H9 (cell line): ENCODE measurements at regions not wholly inside any gene's neighbourhood (a gene's known extent, or its start where the extent isn't known, plus 50 kb on each side); places are given as distances from the start of the nearest gene placed in this dataset.
"Not testable (repeated sequence)": the region's sequence is repeated elsewhere in the genome, so short reads cannot be mapped to it uniquely, and the experiment has no call there.

Experiments used
- DNase-seq: peaks from one replicate; pipeline ENCODE4 v3.0.0-alpha.2; 2017
- H2AFZ ChIP-seq: one replicate; pipeline ENCODE4 v1.6.1; 2013; ENCODE audit warnings: mild to moderate bottlenecking, low read length, control low read depth, moderate library complexity
- H2AK5ac ChIP-seq: 2 replicates; pipeline ENCODE4 v1.6.1; 2013; ENCODE audit warnings: low read length, control low read depth, mixed read lengths; ENCODE audit not compliant: insufficient read length
- H2BK120ac ChIP-seq: one replicate; pipeline ENCODE4 v1.6.1; 2013; ENCODE audit warnings: low read depth, mild to moderate bottlenecking, low read length, control low read depth, inconsistent platforms; ENCODE audit not compliant: poor library complexity, severe bottlenecking
- H2BK12ac ChIP-seq: 2 replicates; pipeline ENCODE4 v1.6.1; 2013; ENCODE audit warnings: low read length, control low read depth, mixed read lengths, low read depth; ENCODE audit not compliant: insufficient read length
- H2BK15ac ChIP-seq: 2 replicates; pipeline ENCODE4 v1.6.1; 2013; ENCODE audit warnings: low read depth, low read length, control low read depth
- H2BK20ac ChIP-seq: one replicate; pipeline ENCODE4 v1.6.1; 2013; ENCODE audit warnings: low read depth, mild to moderate bottlenecking, low read length, control low read depth, inconsistent platforms; ENCODE audit not compliant: poor library complexity, severe bottlenecking
- H2BK5ac ChIP-seq: 2 replicates; pipeline ENCODE4 v1.6.1; 2013; ENCODE audit warnings: low read length, control low read depth, mixed read lengths; ENCODE audit not compliant: insufficient read length
- H3K14ac ChIP-seq: 2 replicates; pipeline ENCODE4 v1.6.1; 2013; ENCODE audit warnings: low read length, control low read depth; ENCODE audit not compliant: insufficient read depth
- H3K18ac ChIP-seq: 2 replicates; pipeline ENCODE4 v1.6.1; 2013; ENCODE audit warnings: low read depth, mild to moderate bottlenecking, mixed read lengths, low read length, control low read depth; ENCODE audit not compliant: insufficient read length
- H3K23ac ChIP-seq: 2 replicates; pipeline ENCODE4 v1.6.1; 2013; ENCODE audit warnings: low read length, control low read depth, mixed read lengths, low read depth; ENCODE audit not compliant: insufficient read length
- H3K23me2 ChIP-seq: 2 replicates; pipeline ENCODE4 v1.6.1; 2013; ENCODE audit warnings: low read depth, mild to moderate bottlenecking, mixed read lengths, low read length, control low read depth; ENCODE audit not compliant: insufficient read length, poor library complexity, severe bottlenecking
- H3K27ac ChIP-seq: 2 replicates; pipeline ENCODE4 v1.5.1; 2013; ENCODE audit warnings: low read length, control low read depth, mixed read lengths, low read depth; ENCODE audit not compliant: insufficient read length
- H3K27me3 ChIP-seq: 2 replicates; pipeline ENCODE4 v1.6.1; 2013; ENCODE audit warnings: low read length, control low read depth, inconsistent platforms; ENCODE audit not compliant: insufficient read depth
- H3K4ac ChIP-seq: 2 replicates; pipeline ENCODE4 v1.6.1; 2013; ENCODE audit warnings: low read depth, mild to moderate bottlenecking, control low read depth, inconsistent platforms, low read length, moderate library complexity
- H3K4me1 ChIP-seq: 2 replicates; pipeline ENCODE4 v1.6.1; 2013; ENCODE audit warnings: low read length, control low read depth, inconsistent platforms; ENCODE audit not compliant: insufficient read depth
- H3K4me2 ChIP-seq: 2 replicates; pipeline ENCODE4 v1.6.1; 2013; ENCODE audit warnings: low read length, control low read depth, mixed read lengths; ENCODE audit not compliant: insufficient read length, insufficient read depth
- H3K56ac ChIP-seq: 2 replicates; pipeline ENCODE4 v1.6.1; 2013; ENCODE audit warnings: low read depth, mild to moderate bottlenecking, mixed read lengths, low read length, control low read depth; ENCODE audit not compliant: insufficient read length
- H3K79me1 ChIP-seq: 2 replicates; pipeline ENCODE4 v1.6.1; 2013; ENCODE audit warnings: low read depth, mild to moderate bottlenecking, moderate library complexity, low read length, control low read depth, inconsistent platforms; ENCODE audit not compliant: insufficient read depth, poor library complexity, severe bottlenecking
- H3K79me2 ChIP-seq: 2 replicates; pipeline ENCODE4 v1.6.1; 2013; ENCODE audit warnings: low read length, control low read depth, inconsistent platforms; ENCODE audit not compliant: insufficient read depth
- H3K9ac ChIP-seq: 2 replicates; pipeline ENCODE4 v1.6.1; 2013; ENCODE audit warnings: low read length, control low read depth, mixed read lengths; ENCODE audit not compliant: insufficient read length; ENCODE audit errors: extremely low read depth
- H3K9me3 ChIP-seq: one replicate; pipeline ENCODE4 v1.6.1; 2013; ENCODE audit warnings: low read depth, low read length, inconsistent platforms; ENCODE audit not compliant: control insufficient read depth
- H3T11ph ChIP-seq: one replicate; pipeline ENCODE4 v1.6.1; 2013; ENCODE audit warnings: mild to moderate bottlenecking, low read length, control low read depth, inconsistent platforms
- H4K20me1 ChIP-seq: one replicate; pipeline ENCODE4 v1.6.1; 2013; ENCODE audit not compliant: control insufficient read depth, insufficient read length, insufficient read depth
- H4K5ac ChIP-seq: 2 replicates; pipeline ENCODE4 v1.6.1; 2013; ENCODE audit warnings: low read depth, mild to moderate bottlenecking, mixed read lengths, low read length, control low read depth; ENCODE audit not compliant: insufficient read length
- H4K8ac ChIP-seq: replicated peaks from 2 replicates; pipeline ENCODE4 v1.6.1; 2013; ENCODE audit warnings: low read length, control low read depth, mixed read lengths, low read depth; ENCODE audit not compliant: insufficient read length
- H4K91ac ChIP-seq: 2 replicates; pipeline ENCODE4 v1.6.1; 2013; ENCODE audit warnings: low read depth, mild to moderate bottlenecking, moderate library complexity, mixed read lengths, low read length, control low read depth; ENCODE audit not compliant: insufficient read length
- H3K27ac Mint-ChIP-seq, 3 experiments: 2 replicates in 2 of 3; 3 replicates in 1 of 3; pipeline ENCODE4 v1.8.0; 2020 to 2021; ENCODE audit warnings: mixed read lengths in 3 of 3, mild to moderate bottlenecking in 1 of 3, moderate library complexity in 1 of 3
- H3K27me3 Mint-ChIP-seq: 2 replicates; pipeline ENCODE4 v1.8.0; 2021; ENCODE audit warnings: low read depth, mild to moderate bottlenecking, moderate library complexity, mixed read lengths
- H3K36me3 Mint-ChIP-seq, 3 experiments: 2 replicates in 2 of 3; 3 replicates in 1 of 3; pipeline ENCODE4 v1.8.0; 2020 to 2021; ENCODE audit warnings: low read depth in 3 of 3, mixed read lengths in 3 of 3; ENCODE audit not compliant: insufficient read depth in 1 of 3
- H3K4me1 Mint-ChIP-seq, 2 experiments: 2 replicates each; pipeline ENCODE4 v1.8.0; 2020; ENCODE audit warnings: mixed read lengths in 2 of 2
- H3K4me3 Mint-ChIP-seq, 2 experiments: 2 replicates in 1 of 2; 3 replicates in 1 of 2; pipeline ENCODE4 v1.8.0; 2020 to 2021; ENCODE audit warnings: mild to moderate bottlenecking in 2 of 2, mixed read lengths in 2 of 2, moderate library complexity in 1 of 2
- H3K9me3 Mint-ChIP-seq, 2 experiments: 2 replicates in 1 of 2; 3 replicates in 1 of 2; pipeline ENCODE4 v1.8.0; 2020; ENCODE audit warnings: mild to moderate bottlenecking in 2 of 2, mixed read lengths in 2 of 2, moderate library complexity in 1 of 2
- WGBS: extraction: QIAGEN DNeasy Blood & Tissue Kit; methylation state at CpG from one replicate; pipeline ENCODE4 v1.1.7; 2013; ENCODE audit warnings: missing lambda C conversion rate, low lambda C conversion rate, mixed read lengths; ENCODE audit not compliant: insufficient read length; ENCODE audit errors: extremely low coverage; 5-methylcytosine and 5-hydroxymethylcytosine counted together

DNA sequence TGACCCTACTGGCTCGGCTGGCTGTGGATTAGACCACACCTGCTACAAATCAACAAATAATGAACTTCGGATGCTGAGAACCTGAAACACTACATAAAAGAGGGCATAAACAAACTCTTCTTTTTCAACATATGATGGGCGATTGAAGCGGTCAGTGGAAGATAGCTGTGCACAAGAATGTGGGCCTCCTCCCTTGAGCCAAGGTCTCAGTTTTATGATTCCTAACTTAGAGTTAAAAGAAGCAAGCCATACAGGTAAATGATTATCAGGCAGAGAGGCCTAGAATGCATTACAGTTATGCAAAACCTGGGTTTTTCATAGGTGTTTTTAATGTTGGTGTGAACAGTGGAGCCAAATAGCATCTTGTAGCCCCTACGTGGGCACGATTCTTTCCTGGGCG lies 307.9 kb upstream of the PLGLB1 start:
- H3K14ac ChIP-seq, H3K9me3 Mint-ChIP-seq, H3T11ph ChIP-seq, H3K27me3 Mint-ChIP-seq, H3K79me1 ChIP-seq, H2AFZ ChIP-seq, H4K5ac ChIP-seq, H3K79me2 ChIP-seq, H3K4me1 ChIP-seq, H2BK12ac ChIP-seq, H4K8ac ChIP-seq, H3K36me3 Mint-ChIP-seq, H4K91ac ChIP-seq, H3K9me3 ChIP-seq, H2BK15ac ChIP-seq, H2BK120ac ChIP-seq, H3K27ac ChIP-seq, H4K20me1 ChIP-seq, H3K23me2 ChIP-seq, H3K27me3 ChIP-seq, H2BK20ac ChIP-seq, H3K27ac Mint-ChIP-seq, H3K4ac ChIP-seq, H3K9ac ChIP-seq, DNase-seq, H3K4me3 Mint-ChIP-seq, H2BK5ac ChIP-seq, H2AK5ac ChIP-seq, H3K4me2 ChIP-seq, H3K18ac ChIP-seq, H3K56ac ChIP-seq, H3K23ac ChIP-seq: not testable (repeated sequence)
- H3K4me1 Mint-ChIP-seq, result peaks cover 10 to 15% of the 10 kb centered on the region in 2 experiments
- WGBS, result no CpG with 5 or more reads among the region's 7 CpGs

GRCh38 chr2:87330486-87330885 lies 308.8 kb upstream of the PLGLB1 start:
- not testable (repeated sequence) for H3K9me3 Mint-ChIP-seq, H2AK5ac ChIP-seq, H3K27ac Mint-ChIP-seq, H2BK120ac ChIP-seq, H2BK12ac ChIP-seq, H3K27ac ChIP-seq, H3K36me3 Mint-ChIP-seq, H2AFZ ChIP-seq, H3K4me3 Mint-ChIP-seq, H3K79me1 ChIP-seq, H3K79me2 ChIP-seq, H3K9ac ChIP-seq, H3K14ac ChIP-seq, H3K27me3 ChIP-seq, H4K5ac ChIP-seq, H3K18ac ChIP-seq, H3K4me2 ChIP-seq, H3K4ac ChIP-seq, H3K23ac ChIP-seq, H2BK20ac ChIP-seq, H3K9me3 ChIP-seq, H4K8ac ChIP-seq, H2BK15ac ChIP-seq, H3K56ac ChIP-seq, H2BK5ac ChIP-seq, DNase-seq, H4K91ac ChIP-seq, H3T11ph ChIP-seq, H4K20me1 ChIP-seq, H3K23me2 ChIP-seq, H3K4me1 ChIP-seq, H3K27me3 Mint-ChIP-seq
- peaks cover 10 to 15% of the 10 kb centered on the region in 2 experiments for H3K4me1 Mint-ChIP-seq
- no CpG with 5 or more reads among the region's 4 CpGs for WGBS
